Stimulated activated CD4-positive, alpha-beta T cell treated with anti-CD3 and anti-CD28 coated beads, Interleukin-1b, Interleukin-23, amount 100 ng/mL, for 48 hours (primary cell): ENCODE measurements at regions not wholly inside any gene's neighbourhood (a gene's known extent, or its start where the extent isn't known, plus 50 kb on each side); places are given as distances from the start of the nearest gene placed in this dataset.
"Not testable (repeated sequence)": the region's sequence is repeated elsewhere in the genome, so short reads cannot be mapped to it uniquely, and the experiment has no call there.

Experiments used
- DNase-seq: peaks from one replicate; pipeline ENCODE4 v3.0.0-alpha.2; 2020

DNA sequence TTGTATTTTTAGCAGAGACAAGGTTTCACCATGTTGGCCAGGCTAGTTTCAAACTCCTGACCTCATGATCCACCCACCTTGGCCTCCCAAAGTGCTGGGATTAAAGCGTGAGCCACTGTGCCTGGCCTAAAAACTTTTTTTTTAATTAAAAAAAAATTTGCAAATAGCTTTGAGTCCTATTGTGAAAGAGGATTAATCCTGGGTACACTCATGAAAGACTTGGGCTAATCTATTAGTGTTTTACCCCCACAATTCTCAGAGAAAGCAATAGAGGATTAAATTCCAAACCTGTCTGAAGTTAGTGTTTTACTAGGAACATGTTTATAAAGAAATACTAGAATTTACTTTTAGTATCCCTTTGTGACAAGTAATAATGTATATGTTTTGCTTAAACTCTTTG, 76.9 kb upstream of the ITGB1 start:
- DNase-seq, result no peak

DNA sequence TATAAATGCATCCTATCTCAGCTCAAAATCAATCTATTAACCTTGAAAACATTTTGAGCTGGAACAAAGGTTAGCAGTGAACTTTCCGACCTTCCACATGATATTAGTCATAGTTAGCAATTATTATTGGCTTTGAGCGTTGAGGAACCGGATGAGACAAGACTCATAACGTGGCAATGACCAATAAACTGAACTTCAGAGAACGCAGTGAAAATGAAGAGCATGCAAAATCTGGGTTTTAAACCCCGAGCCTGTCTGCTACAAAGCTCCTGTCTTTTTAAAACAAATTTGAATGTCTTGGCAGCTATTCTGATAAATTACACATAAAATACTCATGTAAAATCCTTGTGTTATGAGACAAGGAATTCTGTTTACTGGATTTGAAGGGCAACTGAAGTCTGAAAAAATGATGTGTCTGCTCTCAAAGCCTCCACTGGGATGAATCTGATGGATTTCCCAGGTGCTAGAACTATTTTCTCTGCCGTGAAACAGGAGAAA, 74.7 kb upstream of the ITGB1 start:
- no peak for DNase-seq

DNA sequence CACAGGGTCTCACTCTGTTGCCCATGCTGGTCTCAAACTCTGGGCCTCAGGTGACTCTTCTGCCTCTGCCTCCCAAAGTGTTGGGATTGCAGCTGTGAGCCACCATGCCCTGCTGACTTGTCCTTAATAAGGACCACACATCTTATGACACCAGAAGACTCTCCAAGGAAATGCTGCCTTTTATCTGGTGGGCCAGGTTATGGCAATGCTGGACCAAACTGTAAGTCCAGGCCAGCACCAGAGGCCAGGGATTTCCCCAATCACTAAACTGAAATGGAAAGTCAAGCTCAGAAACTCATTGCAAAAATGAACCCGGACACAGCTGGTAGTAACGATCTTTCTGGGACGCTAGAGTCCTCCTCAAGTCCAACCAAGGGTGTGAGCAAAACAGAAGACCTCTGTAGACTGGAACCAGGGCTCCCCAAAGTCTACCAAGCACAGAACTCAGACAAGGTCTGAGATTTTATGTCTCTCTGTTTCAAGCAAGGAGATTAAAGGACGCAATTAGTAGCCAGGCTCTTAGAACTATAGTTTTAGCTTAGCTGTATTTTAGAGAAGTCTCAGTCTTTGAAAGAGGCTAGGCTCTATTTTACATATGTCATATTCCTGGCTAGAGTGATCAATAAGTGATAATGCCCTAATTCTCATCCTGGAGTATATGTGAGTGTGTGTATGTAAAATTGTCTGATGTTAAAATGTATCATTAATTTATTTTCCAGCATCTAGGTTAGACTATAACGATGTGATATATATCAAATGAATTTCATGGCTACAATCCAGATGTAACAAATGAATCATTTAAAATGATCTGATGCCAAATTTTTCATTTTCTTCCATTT, 74.0 kb upstream of the ITGB1 start:
- DNase-seq, result no peak

DNA sequence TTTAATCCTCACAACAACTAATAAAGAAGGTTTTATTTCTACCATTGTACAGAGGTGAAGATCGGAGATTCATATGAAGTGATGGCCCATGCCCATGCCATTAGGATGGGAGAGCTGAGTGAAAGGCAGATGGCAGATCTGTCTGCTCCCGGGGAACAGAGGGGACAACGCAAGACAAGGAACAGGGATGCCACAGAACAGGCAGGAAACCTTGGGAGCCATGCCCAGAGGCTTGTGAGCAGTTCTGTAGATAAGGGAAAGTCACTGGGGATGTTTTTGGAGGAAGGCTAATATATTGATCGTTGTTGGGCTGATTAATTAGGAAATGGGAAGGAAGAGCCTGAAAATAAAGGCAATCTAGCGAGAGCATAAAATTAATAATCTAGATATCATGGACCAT, 73.1 kb upstream of the ITGB1 start:
- DNase-seq, result no peak

DNA sequence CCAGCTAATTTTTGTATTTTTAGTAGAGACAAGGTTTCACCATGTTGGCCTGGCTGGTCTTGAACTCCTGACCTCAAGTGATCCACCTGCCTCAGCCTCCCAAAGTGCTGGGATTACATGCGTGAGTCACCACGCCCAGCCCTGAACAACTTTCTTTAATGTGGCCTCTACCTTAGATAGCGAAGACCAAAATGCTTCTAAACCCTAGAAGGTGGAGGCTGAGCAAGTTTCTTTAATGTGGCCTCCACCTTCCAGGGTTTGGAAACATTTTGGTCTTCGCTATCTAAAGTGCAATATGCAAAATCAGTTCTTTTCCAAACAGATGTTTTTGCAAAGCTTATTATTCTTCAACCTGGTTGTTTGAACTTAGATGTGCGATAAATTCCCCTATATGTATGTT, 70.5 kb upstream of the ITGB1 start:
- peak; percentile 19 for DNase-seq

DNA sequence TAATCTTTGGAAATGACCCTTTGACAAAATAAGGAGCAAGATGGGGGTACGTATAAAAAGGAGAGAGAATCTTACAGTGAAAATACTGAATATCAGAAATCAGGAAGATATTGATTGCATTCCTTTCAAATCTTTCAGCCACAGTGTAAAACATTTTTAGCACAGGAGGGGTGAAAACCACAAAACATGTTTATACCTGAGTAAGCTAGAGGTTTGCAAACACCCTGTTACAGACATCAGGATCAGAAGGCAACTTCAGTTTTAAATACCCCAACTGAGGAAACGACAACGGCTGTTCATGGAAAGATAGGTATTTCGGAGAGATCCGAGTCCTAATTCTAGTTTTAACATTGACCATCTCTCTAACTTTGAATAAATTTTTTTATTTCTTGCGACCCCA, 69.1 kb upstream of the ITGB1 start:
- DNase-seq, result no peak

DNA sequence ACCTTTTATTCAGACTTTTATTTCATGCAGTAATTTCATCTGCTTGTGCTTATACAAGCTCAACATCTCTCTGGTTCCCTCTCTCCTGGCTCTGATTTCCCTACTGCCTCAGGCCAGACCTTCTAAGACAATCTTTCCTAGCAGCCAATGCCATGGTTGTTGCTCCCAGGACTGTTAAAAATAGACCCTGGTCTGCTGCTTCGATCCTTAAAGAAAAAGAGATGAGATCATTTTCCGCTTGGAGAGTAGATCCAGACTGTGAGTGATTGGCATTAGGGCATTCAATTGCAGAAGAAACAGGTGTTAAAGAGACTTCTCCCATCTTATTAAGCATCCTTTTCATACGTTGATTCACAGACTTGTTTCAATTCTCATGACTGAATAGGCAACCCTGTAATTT, 68.4 kb upstream of the ITGB1 start:
- DNase-seq, result no peak

DNA sequence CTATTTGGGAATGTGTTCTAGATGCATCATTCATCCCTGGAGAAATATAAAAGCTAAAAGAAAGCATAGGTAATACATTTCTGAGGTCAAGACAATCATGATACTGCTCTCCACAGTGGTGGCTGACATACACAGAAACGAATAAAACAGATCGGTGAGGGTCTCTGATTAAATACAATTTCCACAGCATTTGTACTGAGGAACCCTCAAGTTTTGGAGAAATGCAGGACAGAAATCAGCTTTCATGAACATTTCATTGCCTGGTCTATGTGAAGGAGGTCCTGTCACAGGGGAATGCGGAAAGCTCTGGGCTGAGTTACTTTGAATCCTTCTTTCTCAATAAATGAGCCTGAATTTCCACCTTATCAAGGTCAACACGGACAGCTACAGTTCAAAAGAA, 67.9 kb upstream of the ITGB1 start:
- no peak for DNase-seq

DNA sequence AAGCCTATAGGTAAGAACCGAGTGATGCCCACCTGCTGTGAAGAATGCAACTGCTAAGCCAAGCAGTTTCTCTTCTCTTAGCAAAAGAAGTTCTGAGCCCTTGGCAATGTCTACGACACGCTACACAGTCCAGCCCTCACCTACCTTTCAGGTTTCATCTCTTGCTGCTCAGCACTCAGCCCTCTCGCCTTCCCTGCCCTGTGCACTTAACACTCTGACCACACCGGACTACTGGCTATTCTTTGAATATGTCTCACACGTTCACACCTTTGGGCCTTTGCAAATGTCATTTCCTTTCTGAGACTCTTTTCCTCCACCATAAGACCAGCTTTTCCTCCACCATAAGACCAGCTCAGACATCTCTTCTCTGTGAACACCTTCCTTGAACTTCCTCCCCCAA, 67.0 kb upstream of the ITGB1 start:
- no peak for DNase-seq

DNA sequence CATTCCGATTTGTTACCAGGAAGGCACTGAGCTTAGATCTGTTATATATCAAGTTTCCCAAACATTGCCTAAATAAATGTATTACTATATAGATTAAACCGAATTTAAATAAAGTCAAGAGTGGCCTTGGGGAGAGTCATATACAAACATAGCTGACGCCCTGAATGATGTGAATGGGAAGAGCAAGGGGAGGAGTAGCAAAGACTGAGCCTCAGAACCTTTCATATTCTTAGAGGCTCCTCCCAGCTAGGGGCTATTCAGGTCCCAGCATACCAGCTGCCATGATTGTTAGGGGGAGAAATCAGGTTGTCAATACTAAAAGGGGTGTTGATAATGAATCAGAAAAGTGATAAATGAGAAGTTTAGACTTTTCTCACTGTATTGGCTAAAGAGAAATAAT, 64.7 kb upstream of the ITGB1 start:
- DNase-seq, result no peak

DNA sequence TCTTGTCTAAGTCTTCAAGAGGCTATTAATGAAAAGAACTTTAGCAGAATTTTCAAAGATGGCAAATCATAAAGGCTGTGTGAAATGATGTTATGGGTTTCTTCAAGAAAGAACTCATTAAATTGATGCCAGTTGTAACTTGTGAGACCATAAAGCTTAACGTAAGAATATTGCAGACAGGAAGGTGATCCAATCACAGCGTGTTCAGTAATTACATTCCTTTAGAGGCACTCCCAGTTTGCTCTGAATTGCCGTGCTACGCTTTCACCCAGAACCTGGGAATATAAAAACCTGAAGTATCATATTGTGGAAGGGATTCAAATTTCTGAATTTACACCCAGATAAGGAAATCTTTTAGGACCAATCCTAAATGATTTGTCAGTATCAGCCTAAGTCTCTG, 64.1 kb upstream of the ITGB1 start:
- DNase-seq, result no peak

DNA sequence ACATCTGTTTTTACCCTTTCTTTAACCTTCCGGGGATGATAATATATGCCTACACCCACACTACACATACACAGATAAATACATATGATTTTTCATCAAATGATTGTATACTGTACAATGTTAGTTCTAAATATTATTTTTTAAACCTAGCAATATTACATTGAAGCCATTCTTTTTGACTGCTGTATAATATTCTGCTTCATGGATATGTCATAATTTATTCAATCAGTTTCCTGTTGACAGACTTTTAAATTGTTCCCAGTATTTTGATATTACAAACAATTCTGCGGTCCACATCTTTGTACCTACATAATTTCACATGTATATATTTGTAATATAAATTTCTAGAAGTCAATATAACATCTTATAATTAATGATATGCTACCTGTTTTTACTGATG, 59.0 kb upstream of the ITGB1 start:
- DNase-seq, result no peak

DNA sequence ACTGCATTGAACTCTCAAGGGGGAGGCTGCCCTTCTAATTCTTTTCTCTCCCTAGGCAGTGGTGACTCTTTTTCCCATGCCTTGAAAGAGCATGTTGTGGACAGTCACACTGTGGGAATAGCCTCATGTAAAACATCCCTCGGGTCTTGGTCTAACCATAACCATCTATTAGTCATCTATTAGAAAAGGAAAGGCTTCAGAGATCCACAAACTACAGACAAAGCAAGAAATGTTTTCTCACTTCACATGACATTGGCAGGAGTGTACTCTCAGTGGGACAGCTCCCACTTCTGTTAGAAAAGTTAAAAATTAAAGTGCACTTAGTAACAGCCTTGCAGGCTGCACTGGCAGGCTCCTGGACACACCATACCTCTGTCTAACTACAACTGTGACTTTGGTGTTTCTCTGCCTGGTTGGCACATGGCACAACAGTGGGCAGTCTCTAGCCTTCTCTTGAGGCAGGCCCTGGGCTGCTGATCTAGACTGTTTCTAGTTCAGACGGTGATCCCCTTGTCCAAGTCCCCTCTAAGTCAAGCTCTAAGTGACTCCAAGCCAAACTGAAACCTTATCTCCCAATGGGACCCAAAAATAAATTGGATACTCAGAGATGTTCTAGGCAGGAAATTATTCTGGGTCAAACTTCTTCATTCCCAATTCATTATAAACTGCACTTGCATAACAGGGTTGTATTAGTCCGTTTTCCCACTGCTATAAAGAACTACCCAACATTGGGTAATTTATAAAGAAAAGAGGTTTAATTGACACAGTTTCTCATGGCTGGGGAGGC, 57.9 kb upstream of the ITGB1 start:
- no peak for DNase-seq

DNA sequence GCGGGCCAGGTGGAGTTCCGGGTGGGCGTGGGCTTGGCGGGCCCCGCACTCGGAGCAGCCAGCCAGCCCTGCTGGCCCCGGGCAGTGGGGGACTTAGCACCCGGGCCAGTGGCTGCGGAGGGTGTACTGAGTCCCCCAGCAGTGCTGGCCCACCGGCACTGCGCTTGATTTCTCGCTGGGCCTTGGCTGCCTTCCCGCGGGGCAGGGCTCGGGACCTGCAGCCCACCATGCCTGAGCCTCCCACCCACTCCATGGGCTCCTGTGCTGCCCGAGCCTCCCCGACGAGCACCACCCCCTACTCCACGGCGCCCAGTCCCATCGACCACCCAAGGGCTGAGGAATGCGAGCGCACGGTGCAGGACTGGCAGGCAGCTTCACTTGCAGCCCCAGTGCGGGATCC, 55.3 kb upstream of the ITGB1 start:
- not testable (repeated sequence) for DNase-seq

DNA sequence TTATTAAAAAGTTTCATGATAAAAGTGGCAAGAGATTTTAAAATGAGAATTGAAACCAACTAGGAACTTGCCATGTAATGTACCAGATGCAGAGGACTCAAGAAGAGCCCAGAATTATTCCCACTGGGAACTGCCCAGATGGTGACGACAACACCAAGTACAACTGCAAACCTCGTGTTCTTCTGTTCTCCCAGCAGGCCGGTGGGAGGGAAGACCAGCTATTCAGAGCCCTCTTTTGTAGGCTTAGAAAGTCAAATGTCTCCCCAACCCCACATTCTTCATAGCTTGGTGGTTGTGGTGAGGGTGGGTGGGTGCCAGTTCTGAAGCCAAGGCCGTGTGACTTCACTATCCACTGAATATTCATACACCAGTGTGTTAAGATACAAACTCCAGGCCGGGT, 54.3 kb upstream of the ITGB1 start:
- DNase-seq, result no peak

DNA sequence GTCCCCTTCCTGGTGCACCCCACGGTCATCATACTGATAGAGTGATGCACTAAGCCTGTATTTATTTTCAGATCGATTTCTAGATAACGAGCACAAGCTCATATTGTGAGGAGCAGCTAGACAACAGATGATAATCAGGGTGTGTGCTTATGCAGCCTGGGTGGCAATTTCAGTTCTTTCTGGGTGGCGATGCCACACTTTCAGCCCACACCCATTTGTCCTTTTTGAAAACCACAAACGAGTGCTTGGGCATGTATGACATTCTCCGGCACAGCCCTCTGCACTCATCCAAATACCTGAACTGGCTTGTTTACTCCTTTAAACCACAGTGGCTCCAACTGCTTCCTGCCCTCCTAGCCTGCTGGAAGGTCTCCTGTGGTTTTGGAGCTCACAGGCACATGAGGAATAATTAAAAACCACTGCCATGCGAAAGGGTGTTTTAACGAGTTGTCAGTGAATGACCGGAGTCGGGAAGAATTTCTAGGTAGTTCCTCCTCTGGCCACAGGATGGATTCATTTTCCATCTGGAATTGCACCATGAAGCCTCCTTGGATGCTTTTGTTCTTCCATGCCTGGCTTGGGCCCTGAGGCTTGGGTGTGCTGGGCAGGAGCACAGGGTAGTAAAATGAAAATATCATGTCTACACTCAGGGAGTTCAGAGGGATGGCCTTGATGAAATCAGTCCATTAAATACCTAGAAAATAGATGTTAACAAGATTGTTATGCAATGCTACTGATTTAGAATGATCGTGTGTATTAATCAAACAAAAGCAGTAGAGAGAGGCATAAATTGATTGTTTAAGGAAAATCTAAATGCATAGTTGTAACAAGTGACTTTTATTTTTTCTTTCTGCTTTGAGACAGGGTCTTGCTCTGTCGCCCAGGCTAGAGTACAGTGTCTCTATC, 52.4 kb upstream of the ITGB1 start:
- no peak for DNase-seq

DNA sequence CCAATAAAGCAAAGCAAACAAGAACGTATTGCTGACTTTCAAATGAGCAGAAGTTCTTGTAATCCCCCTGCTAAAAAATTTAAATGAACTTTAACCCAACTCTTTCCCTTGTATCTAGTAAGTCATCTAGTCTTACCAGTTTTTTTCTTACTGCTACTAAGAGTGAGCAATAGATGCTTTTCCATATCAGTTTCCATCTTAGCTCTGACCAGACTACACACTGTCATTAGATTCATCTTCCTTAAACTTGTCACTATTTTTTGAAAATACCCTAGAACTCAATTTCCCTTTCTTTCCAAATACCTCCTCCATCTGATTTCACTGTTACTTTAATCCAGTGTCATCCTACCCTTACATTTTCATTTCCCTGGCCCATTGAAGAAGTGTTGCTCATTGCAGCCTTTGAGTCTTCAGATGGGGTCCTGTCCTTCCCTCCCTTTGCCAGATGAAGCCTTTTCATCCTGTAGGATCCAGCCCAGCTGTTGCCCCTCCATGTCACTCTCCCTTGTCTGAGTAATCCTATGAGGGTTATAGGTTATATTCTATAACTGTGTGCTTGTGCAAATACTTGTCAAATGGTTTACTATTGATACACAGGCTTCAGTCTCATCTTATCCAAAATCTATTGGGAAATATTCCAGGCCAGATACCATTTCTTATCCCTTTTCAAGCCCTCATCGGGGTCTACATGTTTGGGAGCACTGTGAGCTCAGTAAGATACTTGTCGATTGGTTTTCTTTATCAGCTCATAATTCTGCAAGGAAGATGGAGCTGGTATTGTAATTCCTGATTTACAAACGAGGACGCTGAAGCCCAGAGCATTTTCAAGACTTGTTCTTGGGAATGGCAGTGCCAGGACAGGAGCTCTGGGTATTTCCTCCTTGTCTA, 51.5 kb upstream of the ITGB1 start:
- DNase-seq, result no peak

DNA sequence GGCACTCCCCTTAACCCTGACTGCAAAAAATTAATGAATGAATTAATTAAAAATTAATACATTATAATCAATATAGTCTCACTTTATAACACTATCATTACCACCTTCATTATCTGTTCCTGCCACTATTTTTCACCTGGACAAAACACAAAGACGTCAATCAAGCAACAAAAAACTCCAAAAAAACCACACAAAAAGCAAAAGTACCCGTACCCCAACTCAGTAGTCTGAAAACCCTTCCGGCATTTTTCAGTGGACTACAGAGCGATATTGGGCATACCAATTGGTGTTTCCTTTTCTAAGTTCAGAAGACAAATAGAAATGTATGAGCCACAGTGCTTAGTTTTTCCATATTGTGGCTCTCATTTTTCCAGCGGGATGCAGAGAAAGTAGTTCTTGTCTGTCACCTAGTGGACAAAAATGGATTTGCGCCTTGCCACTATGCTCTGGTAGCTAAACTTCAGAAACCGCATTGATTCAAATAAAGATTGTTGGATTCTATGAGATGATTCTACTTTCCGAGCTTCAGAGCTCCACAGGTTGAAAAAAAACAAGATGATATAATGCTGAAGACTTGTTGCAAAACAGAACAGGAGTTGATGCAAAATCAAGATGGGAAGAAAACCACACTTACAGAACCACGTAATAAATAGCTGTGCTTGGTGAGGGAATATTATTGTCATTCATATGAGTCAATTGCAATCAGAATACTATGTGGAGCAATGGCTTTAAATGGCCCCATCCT, 50.6 kb upstream of the ITGB1 start:
- peak; percentile 68 for DNase-seq

DNA sequence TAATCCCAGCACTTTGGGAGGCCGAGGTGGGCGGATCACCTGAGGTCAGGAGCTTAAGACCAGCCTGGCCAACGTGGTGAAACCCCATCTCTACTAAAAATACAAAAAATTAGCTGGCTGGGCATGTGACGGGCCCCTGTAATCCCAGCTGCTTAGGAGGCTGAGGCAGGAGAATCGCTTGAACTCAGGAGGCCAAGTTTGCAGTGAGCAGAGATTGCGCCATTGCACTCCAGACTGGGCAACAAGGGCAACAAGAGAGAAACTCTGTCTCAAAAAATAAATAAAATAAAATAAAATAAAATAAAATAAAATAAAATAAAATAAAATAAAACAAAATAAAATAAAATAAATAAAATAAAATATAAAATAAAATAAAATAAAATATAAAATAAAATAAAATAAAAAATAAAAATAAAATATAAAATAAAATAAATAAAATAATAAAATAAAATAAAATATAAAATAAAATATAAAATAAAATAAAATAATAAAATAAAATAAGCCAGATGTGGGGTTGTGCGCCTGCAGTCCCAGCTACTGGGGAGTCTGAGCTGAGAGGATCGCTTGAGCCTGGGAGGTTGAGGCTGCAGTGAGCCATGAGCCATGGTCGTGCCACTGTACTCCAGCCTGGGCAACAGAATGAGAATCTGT, 49.8 kb upstream of the ITGB1 start:
- DNase-seq, result not testable (repeated sequence)
